ENCODE measurements at regions not wholly inside any gene's neighbourhood (a gene's known extent, or its start where the extent isn't known, plus 50 kb on each side); places are given as distances from the start of the nearest gene placed in this dataset.

DNA sequence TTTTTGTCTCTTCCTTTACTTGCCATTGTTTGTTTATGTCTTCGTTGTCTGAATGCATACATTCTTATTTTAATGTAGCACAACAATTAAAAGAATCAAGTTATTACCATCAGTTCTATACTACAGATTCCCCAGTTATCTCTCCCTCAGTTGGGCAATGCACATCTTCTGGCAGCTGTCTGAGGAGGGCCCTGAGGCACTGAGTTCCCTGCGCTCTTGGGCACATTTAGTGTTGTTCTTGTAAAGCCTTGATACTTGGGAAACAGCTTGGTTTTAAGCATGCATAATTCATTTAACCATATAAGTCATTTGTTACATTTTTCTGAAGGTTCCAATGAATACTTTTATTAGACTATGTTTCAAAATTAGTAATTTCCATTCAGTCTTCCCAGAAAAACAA is 117.9 kb downstream of the C6orf118 start:
- TF ChIP-seq POLR2AphosphoS5 (IDR thresholded peaks at IDR 0.05; ENCODE audit: low read depth, low read length) (no peak), FOXP2 (optimal IDR thresholded peaks at IDR 0.05; ENCODE audit: borderline replicate concordance, extremely low read depth, extremely low read length, insufficient read depth) (no peak), TAF1 (IDR thresholded peaks at IDR 0.05; ENCODE audit: borderline replicate concordance, insufficient read depth, low read length) (no peak), SIN3A (IDR thresholded peaks at IDR 0.05; ENCODE audit: borderline replicate concordance, insufficient read depth, low read length) (no peak)
- TF ChIP-seq, protein P1, sequence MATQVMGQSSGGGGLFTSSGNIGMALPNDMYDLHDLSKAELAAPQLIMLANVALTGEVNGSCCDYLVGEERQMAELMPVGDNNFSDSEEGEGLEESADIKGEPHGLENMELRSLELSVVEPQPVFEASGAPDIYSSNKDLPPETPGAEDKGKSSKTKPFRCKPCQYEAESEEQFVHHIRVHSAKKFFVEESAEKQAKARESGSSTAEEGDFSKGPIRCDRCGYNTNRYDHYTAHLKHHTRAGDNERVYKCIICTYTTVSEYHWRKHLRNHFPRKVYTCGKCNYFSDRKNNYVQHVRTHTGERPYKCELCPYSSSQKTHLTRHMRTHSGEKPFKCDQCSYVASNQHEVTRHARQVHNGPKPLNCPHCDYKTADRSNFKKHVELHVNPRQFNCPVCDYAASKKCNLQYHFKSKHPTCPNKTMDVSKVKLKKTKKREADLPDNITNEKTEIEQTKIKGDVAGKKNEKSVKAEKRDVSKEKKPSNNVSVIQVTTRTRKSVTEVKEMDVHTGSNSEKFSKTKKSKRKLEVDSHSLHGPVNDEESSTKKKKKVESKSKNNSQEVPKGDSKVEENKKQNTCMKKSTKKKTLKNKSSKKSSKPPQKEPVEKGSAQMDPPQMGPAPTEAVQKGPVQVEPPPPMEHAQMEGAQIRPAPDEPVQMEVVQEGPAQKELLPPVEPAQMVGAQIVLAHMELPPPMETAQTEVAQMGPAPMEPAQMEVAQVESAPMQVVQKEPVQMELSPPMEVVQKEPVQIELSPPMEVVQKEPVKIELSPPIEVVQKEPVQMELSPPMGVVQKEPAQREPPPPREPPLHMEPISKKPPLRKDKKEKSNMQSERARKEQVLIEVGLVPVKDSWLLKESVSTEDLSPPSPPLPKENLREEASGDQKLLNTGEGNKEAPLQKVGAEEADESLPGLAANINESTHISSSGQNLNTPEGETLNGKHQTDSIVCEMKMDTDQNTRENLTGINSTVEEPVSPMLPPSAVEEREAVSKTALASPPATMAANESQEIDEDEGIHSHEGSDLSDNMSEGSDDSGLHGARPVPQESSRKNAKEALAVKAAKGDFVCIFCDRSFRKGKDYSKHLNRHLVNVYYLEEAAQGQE (IDR thresholded peaks at IDR 0.05; ENCODE audit: insufficient read depth in 1 of 2, low read depth in 2 of 2, low read length in 2 of 2) = no peak

DNA sequence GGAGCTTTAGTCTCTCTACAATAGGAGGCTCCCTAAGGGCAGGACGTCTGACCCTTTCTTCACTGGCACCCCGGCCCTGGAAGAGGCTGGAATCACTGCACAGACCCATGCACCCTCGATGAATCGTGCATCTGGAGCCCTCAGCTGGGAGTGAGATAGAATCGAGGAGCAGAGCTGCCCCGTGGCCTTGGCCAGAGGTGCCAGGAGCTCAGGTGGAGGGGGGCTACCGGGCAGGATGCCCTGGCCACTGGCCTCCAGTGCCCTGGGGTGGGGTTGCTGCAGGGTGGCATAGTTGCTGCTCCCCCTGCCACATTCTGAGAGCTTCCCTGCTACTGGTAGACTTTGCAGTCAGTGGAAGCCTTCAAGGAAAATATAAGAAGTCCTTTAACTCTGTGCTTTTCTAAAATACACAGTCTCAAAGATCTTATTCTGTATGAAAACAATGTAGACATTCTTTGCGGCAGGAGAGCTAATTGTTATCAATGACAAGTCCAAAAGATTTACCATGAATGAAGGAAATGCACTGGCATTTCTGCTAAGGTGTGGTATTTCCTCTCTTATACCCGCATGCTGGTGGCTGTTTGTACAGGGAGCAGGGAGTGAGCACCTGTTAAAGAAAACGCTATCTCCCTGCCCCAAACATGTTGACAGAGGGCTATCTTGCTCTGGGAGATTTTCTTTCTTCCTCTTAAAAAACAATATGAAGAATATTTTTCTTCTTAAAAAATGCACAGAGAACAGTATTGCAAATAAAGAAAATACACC is 122.8 kb downstream of the C6orf118 start:
- TF ChIP-seq FOXP2 (optimal IDR thresholded peaks at IDR 0.05; ENCODE audit: borderline replicate concordance, extremely low read depth, extremely low read length, insufficient read depth) (no peak), SIN3A (IDR thresholded peaks at IDR 0.05; ENCODE audit: borderline replicate concordance, insufficient read depth, low read length) (no peak), TAF1 (IDR thresholded peaks at IDR 0.05; ENCODE audit: borderline replicate concordance, insufficient read depth, low read length) (no peak), POLR2AphosphoS5 (IDR thresholded peaks at IDR 0.05; ENCODE audit: low read depth, low read length) (no peak)
- TF ChIP-seq, protein P1 (IDR thresholded peaks at IDR 0.05; ENCODE audit: insufficient read depth in 1 of 2, low read depth in 2 of 2, low read length in 2 of 2) = no peak

DNA sequence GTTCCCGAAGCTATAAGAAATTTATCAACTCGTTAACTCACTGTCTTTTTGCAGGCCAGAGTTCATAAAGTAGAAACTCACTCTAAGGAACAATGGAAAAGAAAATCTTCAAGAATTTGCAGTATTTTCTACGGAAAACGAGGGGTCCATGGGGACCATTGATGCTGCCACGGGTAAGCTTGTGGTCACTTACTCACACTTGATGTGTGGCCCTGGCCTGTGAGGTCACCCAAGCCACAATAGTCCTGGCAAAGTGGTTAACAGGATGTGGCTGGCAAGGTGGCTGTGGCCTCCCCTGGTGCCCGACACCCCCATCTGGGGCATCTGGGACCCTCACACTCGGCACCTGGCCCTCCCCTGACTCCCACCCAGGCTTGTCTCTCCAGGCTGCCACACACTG is 123.4 kb downstream of the C6orf118 start:
- TF ChIP-seq SIN3A (IDR thresholded peaks at IDR 0.05; ENCODE audit: borderline replicate concordance, insufficient read depth, low read length) (no peak), FOXP2 (optimal IDR thresholded peaks at IDR 0.05; ENCODE audit: borderline replicate concordance, extremely low read depth, extremely low read length, insufficient read depth) (no peak), TAF1 (IDR thresholded peaks at IDR 0.05; ENCODE audit: borderline replicate concordance, insufficient read depth, low read length) (no peak), POLR2AphosphoS5 (IDR thresholded peaks at IDR 0.05; ENCODE audit: low read depth, low read length) (no peak)
- TF ChIP-seq, protein P1 (IDR thresholded peaks at IDR 0.05; ENCODE audit: insufficient read depth in 1 of 2, low read depth in 2 of 2, low read length in 2 of 2) = no peak

DNA sequence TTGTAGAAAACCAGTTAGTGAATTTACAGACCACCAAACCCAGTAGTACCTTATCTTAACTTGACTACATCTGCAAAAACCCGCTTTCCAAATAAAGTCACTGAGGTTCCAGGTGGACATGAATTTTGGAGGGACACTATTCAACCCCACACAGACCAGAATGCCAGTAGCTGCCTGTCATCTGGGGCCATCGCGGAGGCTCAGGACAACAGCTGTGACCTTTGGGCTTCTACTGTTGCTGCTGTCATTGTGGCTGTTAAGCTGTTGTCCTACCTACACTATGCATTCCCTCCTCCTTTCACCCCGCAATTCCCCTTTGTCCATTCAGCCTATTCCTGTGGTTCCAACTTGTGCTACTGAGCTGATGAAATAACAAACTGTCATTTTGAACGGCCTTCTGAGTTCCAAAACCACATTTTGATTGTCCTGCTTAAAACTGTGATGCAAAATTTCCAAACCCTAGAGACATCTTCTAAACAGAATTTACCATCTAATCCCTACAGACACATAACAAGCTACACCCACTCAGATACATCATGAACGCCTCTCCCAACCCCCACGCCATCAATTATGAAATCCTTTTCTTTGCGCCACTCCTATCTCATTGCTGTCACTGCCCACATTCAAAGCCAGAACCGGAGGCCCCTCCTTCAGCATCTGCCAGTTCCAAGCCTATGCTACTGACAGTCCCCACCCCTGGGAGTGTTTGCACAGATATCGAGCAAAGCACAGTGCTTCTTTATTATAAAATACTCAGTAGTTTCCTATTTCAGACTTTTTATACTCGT is 125.0 kb downstream of the C6orf118 start:
- TF ChIP-seq, protein P1 (IDR thresholded peaks at IDR 0.05; ENCODE audit: insufficient read depth in 1 of 2, low read depth in 2 of 2, low read length in 2 of 2) = no peak
- TF ChIP-seq FOXP2 (optimal IDR thresholded peaks at IDR 0.05; ENCODE audit: borderline replicate concordance, extremely low read depth, extremely low read length, insufficient read depth) = no peak
- TF ChIP-seq TAF1 (IDR thresholded peaks at IDR 0.05; ENCODE audit: borderline replicate concordance, insufficient read depth, low read length) = no peak
- TF ChIP-seq POLR2AphosphoS5 (IDR thresholded peaks at IDR 0.05; ENCODE audit: low read depth, low read length) = no peak
- TF ChIP-seq SIN3A (IDR thresholded peaks at IDR 0.05; ENCODE audit: borderline replicate concordance, insufficient read depth, low read length) = no peak
